ENCODE measurements at regions not wholly inside any gene's neighbourhood (a gene's known extent, or its start where the extent isn't known, plus 50 kb on each side); places are given as distances from the start of the nearest gene placed in this dataset.
"Not testable (repeated sequence)": the region's sequence is repeated elsewhere in the genome, so short reads cannot be mapped to it uniquely, and the experiment has no call there.

DNA sequence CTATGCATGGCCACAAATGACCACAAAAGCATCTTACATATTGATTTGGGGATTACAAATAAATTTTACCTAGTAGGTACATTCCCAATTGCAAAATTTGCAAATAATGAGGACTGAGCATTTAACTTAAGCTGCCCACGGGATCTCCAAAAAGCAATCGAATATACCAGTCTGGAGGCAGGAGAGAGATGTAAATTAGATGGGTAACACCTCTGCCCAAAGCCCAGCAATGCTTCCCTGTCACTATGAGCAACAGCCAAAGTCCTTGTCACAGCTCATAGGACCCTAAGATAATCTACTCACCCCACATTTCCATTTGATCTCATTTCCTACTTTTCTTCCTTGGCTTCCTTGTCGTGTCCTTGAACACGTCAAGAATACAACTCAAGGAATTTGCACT lies 172.2 kb downstream of the SUCLG1 start:
- DNase-seq, result no peak

DNA sequence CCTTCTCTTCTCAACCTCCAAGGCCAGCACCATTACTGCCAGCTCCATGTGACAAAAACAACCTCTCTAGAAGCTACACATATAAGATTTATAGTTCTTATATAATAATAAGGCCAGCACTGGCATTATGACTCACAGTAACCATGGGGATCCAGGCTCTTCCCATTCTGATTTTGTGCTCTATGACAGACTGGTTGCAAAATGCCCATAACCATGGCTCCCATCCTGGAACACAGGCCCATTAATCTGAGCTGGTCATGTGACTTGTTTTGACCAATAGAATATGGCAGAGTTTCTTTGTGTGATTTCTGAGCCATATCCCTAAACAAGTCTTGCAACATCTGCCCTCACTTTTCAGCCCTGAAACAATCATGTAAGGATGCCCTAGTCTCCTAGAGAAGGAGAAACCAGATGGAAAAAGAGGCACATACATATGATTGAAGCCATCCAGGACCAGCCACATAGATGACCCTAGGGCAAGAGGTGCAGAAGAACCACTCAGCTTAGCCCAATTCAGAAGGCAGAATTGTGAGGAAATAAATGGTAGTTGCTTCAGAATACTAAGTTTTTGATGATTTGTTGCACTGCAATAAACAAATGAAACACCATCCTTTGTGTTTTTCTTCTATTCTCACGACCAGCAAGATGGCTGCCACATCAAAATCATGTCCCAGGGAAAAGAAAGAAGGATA lies 173.9 kb downstream of the SUCLG1 start:
- no peak for DNase-seq

DNA sequence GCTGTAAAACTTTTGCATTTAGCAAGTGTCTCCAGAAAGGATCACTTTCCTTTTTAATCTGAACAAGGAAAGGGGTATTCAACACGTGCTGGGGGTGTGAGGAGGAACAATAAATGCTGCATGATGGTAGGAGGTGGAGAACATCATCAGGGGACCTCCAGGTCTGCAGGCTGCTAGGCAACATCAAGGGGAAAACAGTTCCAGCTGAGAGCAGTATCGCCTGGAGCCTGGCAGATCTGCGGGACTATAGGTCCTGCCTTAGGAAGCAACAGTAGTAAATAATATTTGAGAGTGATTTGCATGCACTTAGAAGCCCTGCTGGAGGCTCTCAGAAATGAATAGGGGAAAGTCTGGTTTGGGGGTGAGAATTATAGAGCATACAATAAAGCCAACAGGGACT lies 175.6 kb downstream of the SUCLG1 start:
- DNase-seq, result no peak

DNA sequence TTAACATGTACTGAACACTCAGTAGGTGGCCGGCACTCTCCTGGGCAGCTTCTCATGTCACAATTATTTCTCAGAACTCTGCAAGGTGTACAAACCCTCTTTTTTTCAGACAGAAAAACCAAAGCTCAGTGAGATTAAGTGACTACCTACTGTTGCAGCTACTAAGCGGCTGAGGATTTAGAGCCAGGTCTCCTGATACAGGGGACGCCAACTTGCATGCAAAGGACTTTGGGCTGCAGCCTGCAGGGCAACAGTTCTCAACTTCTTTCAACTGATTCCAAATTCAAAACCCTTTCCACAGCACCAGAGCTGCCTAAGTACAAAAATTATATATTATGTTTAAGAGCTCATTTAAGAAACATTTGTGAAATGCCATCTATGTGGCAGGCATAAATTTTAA lies 177.6 kb downstream of the SUCLG1 start:
- DNase-seq, result no peak

DNA sequence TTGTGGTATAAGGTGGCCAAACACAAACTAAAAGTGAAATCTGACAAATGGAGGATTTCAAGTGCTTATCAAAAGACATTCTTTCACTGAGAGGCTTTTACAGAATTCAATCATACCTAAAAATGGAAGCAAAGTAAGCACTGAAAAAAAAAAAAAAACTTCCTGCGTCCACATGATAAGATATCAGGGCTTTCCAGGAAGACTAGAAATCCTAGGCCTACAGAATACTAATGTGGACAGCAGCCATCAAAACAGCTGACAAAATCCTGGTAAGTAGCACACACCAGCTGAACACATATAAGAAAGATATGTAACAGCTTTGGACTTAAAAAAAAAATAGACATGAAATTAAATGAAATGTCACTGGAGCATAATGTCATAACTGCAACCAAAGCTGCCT lies 178.2 kb downstream of the SUCLG1 start:
- no peak for DNase-seq

DNA sequence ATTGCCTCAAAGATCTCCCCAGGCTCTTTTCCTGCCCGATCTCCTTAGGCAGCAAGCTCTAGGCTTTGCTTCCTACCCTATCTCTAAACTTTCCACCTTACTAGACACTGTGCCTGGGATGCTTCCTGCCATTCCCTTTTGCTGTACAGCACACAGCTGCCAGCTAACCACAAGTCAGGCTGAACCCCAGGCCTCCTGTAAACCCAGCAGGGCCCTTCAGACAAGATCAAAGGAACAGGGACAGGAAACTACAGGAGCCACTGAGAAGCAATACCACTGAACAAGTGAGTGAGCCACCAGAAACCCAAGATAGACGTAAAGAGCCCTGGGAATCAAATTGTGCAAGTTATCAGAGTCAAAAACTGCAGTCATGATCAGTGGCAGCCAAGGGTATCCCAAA lies 180.7 kb downstream of the SUCLG1 start:
- DNase-seq, result no peak

DNA sequence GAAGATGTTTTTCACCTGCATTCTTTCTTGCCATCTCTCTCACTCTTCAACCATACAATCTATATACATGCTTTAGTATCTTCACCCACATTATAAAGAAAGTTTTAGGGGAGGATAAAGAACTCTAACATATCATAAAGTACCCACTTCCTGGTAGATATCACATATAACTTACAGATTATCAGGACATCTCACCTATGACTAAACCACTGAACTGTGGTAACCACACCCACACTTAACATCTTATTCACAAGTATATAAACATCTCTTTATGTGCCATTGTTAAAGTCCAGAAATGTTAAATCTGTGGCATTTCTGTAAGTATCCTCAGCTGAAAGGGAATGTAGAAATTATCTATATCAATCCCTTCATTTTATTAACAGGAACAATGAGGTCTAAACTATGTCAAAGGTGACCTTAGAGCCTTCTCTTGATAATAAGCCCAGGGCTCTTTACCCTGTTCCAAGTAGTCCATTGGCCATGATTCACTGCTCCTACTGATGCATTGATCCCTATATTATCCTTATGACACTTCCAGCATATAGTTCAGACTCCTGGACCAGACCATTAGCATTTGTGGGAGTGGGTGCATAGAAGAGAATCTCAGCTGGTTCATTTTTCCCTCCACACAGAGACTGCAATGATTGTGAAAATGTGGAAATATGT lies 182.4 kb downstream of the SUCLG1 start:
- DNase-seq, result no peak

DNA sequence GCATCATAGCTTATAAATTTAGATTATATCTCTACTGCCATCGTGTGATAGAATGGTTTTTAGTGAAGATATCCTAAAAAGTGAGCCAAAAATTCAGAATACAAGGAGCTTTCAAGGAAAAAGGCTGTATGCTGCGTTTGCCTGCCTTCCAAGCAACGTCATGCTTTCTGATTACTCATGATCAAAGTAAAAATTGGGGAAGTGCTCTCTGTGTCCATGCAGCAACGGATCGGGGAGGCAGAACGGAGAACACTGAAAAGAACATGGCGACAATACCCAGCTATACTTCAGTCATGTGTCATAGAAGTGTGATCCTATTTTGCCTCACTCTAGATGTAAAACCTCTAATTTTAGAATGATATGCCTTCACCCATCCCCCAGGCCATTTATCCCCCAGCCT lies 185.7 kb downstream of the SUCLG1 start:
- no peak for DNase-seq

DNA sequence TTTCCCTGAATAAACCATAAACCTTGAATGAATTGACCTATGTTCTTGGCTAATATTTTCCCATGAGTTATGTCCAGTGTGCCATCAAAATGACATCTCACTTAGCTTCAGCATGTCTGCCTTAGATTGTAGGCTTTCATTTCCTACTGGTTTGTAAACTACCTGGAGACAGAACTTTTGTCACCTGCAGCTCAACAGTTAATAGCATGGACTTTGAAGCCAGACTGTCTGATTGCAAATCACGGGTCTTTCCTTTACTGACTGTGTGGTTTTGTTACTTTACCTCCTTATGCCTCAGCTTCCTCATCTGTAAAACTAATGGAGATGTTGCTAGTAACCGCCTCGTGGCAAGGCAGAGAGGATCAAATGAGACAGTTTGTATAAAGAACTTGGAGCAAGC lies 187.1 kb downstream of the SUCLG1 start:
- no peak for DNase-seq

DNA sequence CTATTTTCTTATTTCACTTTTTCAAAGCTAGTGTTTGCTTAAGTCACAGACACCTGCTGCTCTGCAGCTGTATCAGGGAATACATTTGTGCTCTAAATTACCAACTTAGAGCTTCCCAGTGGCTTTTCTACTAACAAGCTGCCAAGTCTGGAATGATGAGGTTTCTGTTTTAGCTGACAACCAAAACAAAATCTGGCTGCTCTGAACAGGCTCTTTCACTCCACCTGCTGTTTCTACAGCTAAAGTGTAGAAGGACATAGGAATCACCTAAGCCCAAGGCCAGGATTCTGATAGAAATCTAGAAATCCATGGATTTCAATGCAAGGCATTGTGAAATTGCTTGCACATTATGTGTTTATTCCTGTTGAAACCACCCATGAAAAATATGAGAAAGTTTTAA lies 201.2 kb downstream of the SUCLG1 start:
- DNase-seq, result no peak

DNA sequence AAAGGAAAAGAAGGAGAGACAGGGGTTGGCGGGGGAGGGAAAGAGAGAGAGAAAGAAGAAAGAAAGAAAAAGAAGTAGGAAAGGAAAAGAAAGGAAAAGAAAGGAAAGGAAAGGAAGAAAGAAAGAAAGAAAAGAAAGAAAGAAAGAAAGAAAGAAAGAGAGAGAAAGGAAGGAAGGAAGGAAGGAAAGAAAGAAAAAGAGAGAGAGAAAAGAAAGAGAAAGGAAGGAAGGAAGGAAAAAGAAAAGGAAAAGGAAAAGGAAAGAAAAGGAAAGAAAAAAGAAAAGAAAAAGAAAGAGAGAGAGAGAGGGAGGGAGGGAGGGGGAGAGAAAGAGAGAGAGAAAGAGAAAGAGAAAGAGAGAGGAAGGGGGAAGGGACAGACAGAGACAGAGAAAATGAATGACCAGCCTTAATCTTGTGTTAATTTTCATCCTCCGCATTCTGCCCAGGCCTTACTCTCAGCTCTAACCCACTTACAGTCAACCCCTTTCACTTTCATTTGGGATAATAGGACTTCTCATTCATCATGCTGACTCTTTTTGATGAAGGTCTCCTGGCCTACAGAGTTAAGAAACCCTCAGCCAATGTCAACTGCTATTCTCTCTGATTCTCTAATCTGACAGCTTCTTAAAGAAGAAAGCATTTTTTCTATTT lies 207.3 kb downstream of the SUCLG1 start:
- no peak for DNase-seq

DNA sequence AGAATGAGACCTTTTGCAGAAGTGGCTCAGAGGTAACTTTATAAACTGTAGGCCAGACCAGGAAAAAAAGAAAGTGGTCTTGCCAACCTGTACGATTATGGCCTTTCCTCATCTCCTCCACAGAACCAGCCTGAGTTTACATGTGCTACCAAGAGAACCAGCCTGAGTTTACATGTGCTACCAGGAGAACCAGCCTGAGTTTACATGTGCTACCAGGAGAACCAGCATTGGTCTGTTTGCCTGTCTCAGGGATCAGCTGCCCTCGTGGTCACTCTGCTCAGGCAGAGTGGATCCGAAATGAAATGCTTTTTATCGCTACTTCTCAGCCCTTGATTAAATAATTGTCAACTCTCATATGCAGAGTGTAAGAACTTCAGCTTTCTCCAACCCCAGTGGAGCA lies 209.9 kb downstream of the SUCLG1 start:
- no peak for DNase-seq

DNA sequence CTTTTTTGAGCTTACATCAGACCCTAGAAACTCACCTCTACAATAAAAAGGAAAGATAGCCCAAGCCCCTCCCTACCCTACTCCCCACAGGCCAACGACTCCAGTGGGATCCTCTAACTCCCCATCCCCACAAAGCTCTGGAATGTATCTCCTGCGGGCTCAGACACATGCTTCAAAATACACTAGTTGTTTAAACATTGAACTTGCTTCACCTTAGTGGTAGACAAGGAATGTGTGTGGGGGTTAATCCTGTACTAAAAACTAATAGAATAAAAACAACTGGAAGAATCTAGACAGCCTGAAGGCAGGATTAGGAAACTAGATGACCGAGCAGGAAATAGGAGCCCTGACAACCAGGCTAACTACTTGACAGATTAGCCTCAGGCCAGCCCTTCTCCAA lies 211.5 kb downstream of the SUCLG1 start:
- DNase-seq, result no peak

DNA sequence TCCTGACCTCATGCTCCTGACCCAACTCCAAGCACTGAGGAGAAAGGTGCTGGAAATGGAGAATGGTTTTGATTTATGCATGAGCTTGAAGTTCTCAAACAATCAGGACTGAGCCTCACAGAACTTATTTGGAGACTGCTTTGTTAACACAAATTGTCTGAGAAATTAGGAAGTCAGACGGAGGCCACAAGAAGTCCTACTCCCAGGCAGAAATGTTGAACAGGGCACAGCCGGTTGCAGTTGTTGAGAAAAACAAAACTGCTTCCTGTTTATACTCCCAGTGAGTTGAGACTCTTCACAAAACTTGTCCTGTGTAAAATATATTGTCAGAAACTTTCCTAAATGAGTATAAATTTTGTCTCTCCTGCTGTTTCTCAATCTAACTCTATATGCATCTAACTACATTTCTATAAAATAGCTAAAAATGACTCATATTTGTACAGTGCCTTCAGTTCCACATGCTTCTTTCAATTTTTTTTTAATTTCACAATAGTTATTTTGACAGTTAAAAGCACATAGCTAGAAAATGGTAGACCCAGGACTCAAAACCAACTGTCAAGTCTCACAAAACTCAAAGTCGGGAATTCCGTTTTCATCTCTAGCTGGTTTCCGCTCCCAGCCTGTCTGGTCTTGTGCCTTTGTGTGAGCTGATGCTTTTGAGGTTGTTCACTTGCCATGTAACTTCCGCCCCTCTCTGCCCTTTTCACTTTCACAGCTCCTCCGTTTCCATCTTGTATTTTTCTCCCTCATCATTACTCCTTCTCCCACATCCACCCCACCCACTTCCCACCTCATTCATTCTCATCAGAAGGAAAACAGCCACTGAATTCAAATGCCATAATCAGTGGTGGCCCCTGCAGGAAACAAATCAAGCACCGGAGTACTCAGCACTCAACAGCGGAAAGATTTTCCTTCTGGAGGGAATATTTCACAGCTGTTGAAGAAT lies 215.0 kb downstream of the SUCLG1 start:
- no peak for DNase-seq

DNA sequence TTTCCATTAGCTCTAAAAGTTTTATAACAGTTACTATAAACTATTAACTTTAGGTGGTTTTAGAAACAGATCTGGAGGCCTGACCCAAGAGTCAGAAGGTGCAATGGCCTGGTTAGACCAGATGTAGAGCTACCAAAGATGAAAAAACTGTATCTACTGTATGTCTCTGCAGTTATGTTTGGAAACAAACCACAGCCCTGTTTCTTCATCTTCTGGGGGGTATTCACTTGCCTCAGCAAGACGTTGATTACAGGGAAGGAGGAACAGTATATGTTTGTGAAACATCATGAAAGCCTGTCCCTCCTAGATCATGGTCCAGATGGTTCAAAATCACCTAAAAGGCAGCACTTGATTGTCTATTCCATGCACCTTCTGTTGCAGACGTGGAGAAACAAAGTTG lies 220.2 kb downstream of the SUCLG1 start:
- DNase-seq, result no peak

DNA sequence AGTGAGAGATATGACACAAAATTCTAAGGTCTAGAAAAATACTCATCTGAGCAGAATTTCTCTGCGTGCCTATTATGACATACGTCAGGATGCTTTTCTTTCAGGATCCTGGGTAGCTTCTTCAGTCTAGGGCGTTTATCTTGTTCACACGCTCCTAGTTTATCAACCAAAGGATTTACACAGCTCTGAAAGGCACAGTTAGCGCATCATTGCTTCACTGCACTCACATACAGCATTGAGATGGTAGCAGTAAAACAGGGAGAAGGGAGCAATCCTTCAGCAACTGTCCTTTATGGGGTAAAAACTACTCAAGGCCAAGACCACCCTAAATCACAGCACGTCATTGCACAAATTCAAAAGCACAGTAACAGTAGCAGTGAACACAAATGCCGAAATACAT lies 222.8 kb downstream of the SUCLG1 start:
- DNase-seq, result no peak

DNA sequence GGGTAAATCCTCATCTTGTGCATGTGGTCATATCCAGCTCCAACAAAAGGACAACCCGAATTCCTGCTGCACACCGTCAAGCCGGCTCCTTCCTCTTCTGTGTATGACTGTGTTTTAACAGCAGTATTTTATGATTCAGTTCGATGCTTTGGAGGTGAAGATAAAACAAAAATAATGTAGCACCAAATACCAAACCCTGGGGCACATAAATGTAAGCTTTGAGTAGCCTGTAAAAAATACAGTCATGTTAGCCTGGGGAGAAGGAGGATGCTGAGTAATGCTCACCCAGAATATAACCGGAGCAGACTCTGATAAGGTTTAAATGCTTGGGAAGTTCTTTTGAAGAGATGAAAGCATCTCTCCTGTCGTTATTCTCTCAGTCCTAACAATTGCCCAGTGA lies 225.0 kb downstream of the SUCLG1 start:
- no peak for DNase-seq

DNA sequence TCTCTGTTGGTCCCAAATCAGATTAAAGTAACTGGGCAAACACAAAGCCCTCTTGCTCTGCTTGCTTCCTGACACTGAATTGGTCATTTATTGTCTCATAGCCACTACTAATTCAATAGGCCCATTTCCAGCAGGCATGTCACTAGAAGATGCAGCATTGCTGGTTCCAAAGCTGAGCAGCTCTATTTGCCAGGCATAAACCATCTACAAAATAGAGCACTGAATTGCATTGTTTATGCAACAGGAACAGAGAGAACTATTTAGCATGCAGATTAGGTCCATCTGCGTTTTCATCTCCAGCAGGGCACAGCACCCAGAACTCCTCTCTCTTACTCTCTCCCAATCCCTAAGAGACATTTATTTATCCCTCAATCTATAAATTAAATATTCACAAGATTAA lies 227.6 kb downstream of the SUCLG1 start:
- DNase-seq, result no peak

DNA sequence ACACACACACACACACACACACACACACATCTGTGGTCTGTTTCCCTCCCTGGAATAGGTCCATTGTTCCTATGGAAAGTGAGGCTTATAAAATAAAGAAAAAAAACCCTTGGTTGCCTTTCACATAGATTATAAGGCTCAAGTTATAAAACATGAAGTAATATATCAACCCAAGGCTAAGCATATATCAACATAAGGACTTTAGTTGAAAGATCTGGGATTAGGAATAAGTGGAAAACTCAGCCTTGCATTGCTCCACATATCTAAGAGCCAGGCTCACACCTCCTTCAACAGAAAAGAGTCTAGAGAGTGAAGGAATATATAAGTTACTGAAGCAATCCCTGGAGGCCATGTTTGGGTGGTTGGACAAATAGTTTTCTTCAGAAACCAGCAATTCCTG lies 235.0 kb downstream of the SUCLG1 start:
- no peak for DNase-seq

DNA sequence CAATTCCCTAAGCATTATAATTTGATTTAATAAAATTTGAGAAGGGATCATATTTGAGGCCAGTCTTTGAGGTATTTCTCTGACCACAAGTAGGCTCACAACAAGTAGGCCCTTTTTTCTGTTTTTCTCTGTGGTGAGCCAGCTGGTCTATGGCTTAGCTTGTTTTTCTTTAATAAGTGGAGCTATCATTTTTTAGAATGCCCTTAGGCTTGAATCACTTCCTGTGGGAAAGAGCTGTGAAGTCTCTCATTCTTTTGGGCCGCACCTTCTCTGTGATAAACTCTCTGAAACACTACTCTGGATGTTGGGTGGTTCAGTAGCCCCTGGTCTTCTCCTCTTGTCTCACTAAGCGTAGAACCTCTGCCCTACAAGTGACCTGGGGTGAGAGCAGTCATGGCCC lies 235.9 kb downstream of the SUCLG1 start:
- no peak for DNase-seq

DNA sequence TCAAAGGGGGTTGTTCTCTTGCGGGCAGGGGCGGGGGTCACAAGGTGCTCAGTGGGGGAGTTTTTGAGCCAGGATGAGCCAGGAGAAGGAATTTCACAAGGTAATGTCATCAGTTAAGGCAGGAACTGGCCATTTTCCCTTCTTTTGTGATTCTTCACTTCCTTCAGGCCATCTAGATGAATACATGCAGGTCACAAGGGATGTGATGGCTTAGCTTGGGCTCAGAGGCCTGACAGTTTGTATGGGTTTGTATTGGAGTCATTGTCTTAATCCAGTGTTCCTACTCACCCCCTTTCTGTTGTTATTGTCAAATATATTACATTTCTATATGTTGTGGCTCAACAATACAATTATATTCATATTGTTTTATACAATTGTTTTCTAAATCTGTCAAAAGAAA lies 238.0 kb downstream of the SUCLG1 start:
- not testable (repeated sequence) for DNase-seq

DNA sequence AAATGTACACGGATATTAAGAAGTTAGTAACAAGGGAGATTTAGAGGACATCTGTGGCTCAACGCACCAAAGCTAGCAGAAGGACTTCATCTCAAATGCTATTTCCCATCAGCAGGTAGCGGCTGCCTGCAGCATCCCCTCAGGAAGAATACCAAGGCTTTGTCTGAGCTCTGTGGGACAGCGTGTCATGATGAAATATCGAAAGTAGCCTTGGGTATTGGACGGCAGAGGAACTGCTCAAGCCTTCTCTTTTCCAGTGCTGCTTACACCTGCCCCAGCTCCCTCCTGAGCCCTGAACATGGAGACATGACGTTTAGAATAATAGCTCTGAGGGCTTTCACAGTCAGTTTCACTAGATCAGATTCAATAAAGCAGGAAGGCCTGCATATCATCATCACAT lies 241.6 kb downstream of the SUCLG1 start:
- DNase-seq, result no peak

DNA sequence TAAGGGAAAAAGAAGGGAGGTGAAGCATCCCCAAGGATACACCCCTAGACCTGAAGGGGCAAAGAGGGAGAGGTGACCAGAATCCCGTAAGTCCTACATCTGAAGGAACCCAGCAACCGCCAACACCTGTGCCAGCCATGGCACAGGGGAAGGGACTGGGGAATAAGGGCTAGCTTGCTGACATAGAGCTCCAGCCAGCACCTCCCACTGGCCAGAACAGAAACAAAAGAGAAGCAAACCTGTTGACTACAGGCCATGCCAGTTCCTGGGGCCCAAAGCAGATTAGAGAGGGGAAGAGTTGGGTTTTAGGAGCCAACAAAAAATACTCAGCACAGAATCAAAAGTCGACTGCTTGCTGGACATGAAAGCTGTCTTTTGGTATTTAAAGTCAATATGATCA lies 244.6 kb downstream of the SUCLG1 start:
- DNase-seq, result no peak

All from effector CD4-positive, alpha-beta T cell (primary cell).